A549 (cell line): ENCODE measurements at regions not wholly inside any gene's neighbourhood (a gene's known extent, or its start where the extent isn't known, plus 50 kb on each side); places are given as distances from the start of the nearest gene placed in this dataset.

Experiments used
- CHD2 ChIP-seq: fragments of 150-350 bp; IDR thresholded peaks from 2 replicates; pipeline ENCODE4 v1.6.1; 2014; ENCODE audit warnings: low read length; ENCODE audit not compliant: partially characterized antibody
- EP300 ChIP-seq, 2 experiments: fragments of >200 bp; sonication (Bioruptor Twin); formaldehyde crosslinking; IDR thresholded peaks; 2 replicates in 1 of 2; 3 replicates in 1 of 2; pipeline ENCODE4 v1.6.1; 2016 to 2017
- JUN ChIP-seq, 2 experiments: fragments of >200 bp; sonication (Bioruptor Twin); formaldehyde crosslinking; IDR thresholded peaks; 2 replicates in 1 of 2; 3 replicates in 1 of 2; pipeline ENCODE4 v1.6.1; 2016 to 2017
- KDM1A ChIP-seq: fragments of 200-600 bp; sonication (generic); IDR thresholded peaks from 2 replicates; pipeline ENCODE4 v1.6.1; 2016; ENCODE audit warnings: low read depth, mild to moderate bottlenecking
- KDM5A ChIP-seq: fragments of 200-600 bp; sonication (generic); IDR thresholded peaks from 2 replicates; pipeline ENCODE4 v1.6.1; 2016; ENCODE audit warnings: antibody characterized with exemption, mild to moderate bottlenecking
- MAZ ChIP-seq: fragments of 150-350 bp; IDR thresholded peaks from 2 replicates; pipeline ENCODE4 v1.6.1; 2014; ENCODE audit warnings: antibody characterized with exemption, low read depth, low read length, borderline replicate concordance
- MYC ChIP-seq: IDR thresholded peaks from 2 replicates; pipeline ENCODE4 v1.6.1; 2012; ENCODE audit warnings: mild to moderate bottlenecking, inconsistent platforms, low read length, improper control_type of control experiment, borderline replicate concordance
- POLR2A ChIP-seq: IDR thresholded peaks from 2 replicates; pipeline ENCODE4 v1.6.1; 2012; ENCODE audit warnings: mild to moderate bottlenecking, low read length
- REST ChIP-seq: fragments of 200-600 bp; sonication (generic); IDR thresholded peaks from 2 replicates; pipeline ENCODE4 v1.6.1; 2016; ENCODE audit warnings: antibody characterized with exemption, mild to moderate bottlenecking, moderate library complexity
- TP53 ChIP-seq: fragments of 250-450 bp; sonication (Bioruptor Pico); IDR thresholded peaks from 2 replicates; pipeline ENCODE4 v1.5.0; 2021; ENCODE audit warnings: mild to moderate bottlenecking, moderate library complexity
- TF ChIP-seq, protein P1 (sequence below): fragments of >200 bp; sonication (Bioruptor Twin); formaldehyde crosslinking; IDR thresholded peaks from 3 replicates; pipeline ENCODE4 v1.5.1; 2016
- TF ChIP-seq, protein P2 (sequence below): fragments of 450-650 bp; IDR thresholded peaks from 2 replicates; pipeline ENCODE4 v1.6.1; 2014; ENCODE audit warnings: antibody characterized with exemption

- TF ChIP-seq, protein P1, sequence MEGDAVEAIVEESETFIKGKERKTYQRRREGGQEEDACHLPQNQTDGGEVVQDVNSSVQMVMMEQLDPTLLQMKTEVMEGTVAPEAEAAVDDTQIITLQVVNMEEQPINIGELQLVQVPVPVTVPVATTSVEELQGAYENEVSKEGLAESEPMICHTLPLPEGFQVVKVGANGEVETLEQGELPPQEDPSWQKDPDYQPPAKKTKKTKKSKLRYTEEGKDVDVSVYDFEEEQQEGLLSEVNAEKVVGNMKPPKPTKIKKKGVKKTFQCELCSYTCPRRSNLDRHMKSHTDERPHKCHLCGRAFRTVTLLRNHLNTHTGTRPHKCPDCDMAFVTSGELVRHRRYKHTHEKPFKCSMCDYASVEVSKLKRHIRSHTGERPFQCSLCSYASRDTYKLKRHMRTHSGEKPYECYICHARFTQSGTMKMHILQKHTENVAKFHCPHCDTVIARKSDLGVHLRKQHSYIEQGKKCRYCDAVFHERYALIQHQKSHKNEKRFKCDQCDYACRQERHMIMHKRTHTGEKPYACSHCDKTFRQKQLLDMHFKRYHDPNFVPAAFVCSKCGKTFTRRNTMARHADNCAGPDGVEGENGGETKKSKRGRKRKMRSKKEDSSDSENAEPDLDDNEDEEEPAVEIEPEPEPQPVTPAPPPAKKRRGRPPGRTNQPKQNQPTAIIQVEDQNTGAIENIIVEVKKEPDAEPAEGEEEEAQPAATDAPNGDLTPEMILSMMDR = no peak
- no peak for TF ChIP-seq JUN (IDR thresholded peaks at IDR 0.05)
- TF ChIP-seq EP300 (IDR thresholded peaks at IDR 0.05) = no peak
- TF ChIP-seq REST = no peak
- TF ChIP-seq MAZ = no peak
- TF ChIP-seq KDM5A = no peak
- TF ChIP-seq, protein P2, sequence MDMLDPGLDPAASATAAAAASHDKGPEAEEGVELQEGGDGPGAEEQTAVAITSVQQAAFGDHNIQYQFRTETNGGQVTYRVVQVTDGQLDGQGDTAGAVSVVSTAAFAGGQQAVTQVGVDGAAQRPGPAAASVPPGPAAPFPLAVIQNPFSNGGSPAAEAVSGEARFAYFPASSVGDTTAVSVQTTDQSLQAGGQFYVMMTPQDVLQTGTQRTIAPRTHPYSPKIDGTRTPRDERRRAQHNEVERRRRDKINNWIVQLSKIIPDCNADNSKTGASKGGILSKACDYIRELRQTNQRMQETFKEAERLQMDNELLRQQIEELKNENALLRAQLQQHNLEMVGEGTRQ = no peak
- no peak for TF ChIP-seq MYC
- no peak for TF ChIP-seq CHD2
- TF ChIP-seq POLR2A = no peak
- no peak for TF ChIP-seq KDM1A
- TF ChIP-seq TP53 (CRISPR knock-in tag) = no peak
Observed at GRCh38 chr12:89994911-89995310, 286.3 kb upstream of the ATP2B1 start.
